HUDEP-2 (cell line): ENCODE measurements at regions not wholly inside any gene's neighbourhood (a gene's known extent, or its start where the extent isn't known, plus 50 kb on each side); places are given as distances from the start of the nearest gene placed in this dataset.
A peak's percentile ranks its signal among the peaks of the same experiment; 100 is the strongest.

Source experiments
- DNase-seq, 76 experiments: peaks; one replicate each; lab custom pipeline; 2025; ENCODE audit not compliant: unreplicated experiment in 76 of 76; lab: John Stamatoyannopoulos, UW

DNA sequence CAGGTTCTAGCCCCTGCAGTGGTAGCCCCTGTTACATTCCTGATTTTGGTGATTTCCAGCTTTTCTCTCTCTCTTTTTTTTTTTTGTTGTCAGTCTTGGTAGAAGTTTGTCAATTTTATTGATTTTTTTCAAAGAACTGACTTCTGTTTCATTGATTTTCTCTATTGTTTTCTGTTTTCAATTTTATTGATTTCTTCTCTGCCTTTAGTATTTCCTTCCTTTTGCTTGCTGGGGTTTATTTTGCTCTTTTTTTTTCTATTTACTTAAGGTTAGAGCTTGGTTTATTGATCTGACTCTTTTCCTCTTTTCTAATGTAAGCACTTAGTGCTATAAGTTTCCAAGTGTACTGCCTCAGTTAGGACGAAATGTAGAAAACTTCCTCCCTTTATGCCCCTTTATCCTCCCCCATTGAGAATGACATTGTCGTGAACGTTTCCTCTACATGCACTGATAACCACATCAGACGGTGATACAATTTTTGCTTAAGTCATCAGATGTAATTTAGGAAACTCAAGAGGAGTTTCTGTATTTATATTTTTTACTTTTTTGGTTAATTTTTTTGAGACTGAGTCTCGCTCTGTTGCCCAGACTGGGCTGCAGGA is 81.1 kb upstream of the HS6ST1 start:
- DNase-seq: no peak

DNA sequence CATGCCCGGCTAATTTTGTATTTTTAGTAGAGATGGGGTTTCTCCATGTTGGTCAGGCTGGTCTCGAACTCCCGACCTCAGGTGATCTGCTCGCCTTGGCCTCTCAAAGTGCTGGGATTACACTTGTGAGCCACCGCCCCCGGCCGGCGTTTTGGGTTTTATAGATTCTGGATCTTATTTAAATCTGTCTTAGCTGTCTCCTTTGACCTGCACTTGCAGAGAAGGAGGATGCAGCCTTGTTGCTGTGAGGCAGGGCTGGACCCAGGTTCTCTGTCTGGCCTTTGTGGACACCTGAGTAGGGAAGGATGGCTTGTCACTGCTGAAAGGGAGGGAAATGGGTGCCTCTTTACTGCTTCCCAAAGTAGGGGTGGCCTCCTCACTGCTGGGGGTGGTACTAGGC is 83.0 kb upstream of the HS6ST1 start:
- no peak for DNase-seq

DNA sequence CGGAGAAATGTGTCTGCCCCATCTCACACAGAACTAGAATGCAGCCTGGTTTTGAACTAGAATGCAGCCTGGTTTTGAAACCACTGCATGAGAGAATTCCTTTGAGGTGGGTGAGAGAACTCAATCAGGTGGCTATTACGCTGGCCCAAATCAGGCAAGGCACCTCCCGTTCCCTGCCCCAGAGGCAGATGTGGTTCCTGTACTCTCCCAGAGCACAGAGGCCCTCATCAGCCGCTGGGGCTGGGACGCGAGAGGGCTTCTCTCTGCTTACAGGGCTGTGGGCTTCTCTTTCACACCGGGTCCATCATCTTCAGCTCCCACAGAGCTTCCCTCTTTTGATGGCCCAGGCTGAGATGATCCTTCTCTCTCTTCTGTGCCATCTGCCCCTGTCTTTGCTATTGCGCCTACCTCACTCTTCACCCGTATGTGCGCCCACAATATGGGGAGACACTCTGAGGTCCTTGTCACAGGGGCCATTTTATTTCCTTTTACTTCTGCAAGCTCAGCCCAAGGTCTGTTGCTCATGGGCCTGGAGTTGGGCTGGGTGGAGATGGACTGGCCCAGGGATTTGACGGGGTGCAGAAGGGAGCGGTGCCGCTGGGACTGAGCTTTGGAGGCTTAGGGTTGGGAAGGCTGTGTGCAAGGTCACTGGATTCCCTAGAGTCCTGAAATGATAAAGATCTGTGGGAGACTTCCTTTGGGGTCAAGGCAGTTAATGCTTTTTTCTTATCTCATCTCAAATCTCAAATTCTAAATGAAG is 84.4 kb upstream of the HS6ST1 start:
- no peak for DNase-seq

DNA sequence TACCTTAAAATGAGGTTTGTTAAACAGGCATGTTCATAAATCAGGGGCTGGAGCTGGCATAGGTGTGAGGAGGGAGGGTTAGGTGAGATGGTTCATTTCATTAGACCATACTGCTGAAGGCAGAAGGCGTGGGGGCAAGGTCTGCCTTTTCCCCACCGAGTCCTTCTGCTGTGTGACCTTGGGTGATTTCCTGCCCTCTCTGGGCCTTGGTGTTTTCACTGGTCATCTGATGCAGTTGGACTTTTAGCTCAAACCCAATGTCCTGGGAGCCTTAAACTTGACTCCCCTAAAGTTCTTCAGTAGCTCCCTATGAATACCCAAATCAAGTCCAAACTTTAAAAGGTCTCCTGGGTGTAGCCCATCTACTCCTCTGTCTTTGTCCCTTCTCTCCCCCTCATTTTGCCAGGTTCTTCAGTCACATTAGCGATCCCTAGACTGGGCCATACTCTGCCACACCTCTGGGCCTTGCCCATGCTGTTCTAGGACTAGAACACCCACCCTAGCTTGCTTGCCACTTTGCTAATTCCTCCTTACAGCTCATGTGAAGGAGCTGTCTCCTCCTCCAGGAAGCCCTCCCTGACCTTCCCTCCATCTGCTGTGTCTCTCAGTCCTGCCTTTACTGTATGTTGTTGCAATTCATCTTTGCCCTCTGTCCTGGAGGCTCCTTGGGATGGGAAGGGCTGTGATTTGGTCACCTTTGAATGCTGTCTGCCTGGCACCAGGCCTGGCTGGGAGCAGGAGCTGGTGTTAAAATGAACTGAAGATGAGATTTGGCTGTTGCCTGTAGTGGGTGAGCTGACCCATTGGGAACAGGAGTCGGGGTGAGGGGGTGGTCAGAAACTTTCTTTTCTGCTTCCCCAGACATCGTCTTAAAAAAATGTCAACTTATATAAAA is 85.4 kb upstream of the HS6ST1 start:
- DNase-seq: no peak

DNA sequence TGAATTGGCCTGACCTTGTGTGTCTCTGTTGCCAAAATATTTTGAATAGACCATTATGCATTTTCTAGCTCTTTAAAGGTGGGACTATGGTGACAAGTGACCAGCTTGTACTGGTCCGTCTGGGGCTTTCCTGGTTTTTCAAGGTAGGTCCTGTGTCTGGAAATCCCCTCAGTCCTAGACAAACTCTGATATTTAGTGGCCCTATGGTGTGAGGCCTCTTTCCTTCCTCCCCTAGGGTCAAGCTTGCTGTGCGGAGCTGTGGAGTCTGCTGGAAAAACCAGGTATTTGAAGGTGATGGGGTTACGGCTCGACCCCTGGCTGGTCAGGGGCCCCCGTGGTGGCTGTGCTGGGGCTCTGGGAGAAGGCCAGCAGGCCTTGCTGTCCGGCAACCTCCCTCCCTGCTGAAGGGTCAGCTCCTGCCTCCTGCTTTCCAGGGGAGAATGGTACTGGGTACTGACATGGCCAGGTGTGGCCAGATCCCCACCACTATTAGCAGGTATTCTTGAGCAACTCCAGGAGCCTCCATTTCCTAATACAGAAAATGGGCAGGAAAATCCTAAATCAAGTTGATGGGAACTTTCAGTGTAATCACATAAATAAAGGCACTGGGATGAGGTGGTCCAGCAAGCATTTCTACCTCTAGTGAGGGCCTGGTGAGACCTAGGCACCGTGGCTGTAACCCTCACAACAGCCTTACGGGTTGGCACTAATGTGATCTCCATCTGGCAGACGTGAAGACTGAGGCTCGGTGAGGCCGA is 86.2 kb upstream of the HS6ST1 start:
- no peak for DNase-seq

DNA sequence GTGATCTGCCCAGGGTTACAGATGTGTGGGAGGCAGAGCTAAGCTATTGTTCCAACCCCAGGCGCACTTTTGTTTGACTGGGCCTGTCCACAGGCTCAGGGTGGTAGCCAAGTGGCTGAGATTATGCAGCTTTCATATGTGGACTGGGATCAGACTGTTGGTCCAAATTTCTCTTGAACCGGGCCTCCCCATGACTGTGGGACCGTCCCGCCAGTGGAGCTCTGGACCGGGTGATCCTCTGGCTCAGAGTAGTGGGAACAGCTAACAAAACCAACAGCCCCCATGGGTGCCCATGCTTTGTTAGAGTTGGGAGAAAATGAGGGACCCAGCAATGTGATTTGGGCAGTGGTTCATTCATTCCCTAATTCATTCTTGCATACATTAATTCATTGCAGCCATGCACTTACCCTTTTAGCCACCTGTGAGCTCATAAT is 86.8 kb upstream of the HS6ST1 start:
- peak in 2 of 76 experiments; percentile 10 to 14 for DNase-seq

DNA sequence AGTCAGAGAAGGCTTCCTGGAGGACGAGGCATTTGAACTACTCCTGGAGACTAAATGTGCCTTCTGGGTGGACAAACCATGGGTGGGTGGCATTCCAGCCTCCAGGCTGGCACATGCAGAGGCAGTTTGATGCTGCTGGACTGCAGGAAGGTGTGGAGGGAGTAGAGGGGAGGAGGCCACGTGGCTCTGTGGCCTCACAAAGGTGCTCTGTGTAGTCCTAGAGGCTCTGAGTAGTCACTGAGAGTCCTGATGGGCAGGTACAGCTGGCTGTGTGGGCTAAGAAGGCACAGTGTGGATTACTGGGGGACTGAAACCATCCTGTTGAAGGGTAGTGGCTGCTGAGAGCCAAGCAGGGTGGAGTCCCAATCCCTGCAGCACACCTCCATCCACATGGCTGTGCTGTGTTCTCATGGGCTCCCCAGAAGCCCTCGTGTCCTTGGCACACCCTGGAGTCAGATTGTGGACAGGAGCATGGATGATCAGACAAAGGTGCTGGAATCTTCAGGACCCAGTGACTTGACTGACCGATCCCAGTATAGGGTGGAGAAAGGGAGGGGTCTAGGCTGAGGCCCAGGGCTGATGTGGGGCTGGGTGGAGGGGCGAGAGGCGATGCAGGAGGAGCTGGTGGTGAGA is 87.4 kb upstream of the HS6ST1 start:
- DNase-seq: no peak

DNA sequence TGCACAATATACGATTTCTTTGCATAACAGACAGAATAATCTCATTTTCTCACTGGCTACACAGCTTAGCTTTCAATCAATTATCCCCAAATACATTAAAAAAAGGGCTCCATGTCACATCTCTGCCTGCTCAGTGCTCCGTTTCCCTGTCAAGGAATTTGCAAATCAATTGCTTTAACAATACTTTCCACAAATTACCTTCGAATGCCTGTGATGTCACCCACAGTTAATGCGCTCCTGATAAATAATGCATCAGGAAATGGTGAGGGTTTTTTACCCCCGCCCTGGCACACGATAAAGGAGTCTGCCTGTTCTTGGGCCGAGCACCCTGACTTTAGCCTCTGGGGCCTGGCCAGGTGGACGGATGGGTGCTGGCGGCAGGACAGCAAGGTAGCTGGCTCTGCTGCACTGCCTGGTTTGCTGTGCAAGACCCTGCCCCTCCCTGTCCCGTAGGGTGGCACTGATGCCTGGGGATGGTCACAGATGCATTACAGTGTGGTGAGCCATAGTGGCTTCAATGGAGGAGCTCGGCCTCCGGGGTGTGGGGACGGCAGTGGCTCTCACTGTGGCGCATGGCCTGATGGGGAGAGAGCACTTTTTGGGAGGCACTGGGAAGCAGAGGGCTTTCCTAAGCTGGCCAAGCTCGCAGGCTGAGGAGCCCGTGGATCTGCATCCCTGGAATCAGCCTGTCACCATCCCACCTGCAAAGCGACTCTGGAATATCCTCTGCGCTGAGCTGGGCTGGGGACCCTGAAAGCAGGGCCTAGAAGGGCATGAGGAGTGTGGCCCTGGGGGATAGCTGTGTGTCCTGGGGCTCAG is 88.3 kb upstream of the HS6ST1 start:
- no peak for DNase-seq

DNA sequence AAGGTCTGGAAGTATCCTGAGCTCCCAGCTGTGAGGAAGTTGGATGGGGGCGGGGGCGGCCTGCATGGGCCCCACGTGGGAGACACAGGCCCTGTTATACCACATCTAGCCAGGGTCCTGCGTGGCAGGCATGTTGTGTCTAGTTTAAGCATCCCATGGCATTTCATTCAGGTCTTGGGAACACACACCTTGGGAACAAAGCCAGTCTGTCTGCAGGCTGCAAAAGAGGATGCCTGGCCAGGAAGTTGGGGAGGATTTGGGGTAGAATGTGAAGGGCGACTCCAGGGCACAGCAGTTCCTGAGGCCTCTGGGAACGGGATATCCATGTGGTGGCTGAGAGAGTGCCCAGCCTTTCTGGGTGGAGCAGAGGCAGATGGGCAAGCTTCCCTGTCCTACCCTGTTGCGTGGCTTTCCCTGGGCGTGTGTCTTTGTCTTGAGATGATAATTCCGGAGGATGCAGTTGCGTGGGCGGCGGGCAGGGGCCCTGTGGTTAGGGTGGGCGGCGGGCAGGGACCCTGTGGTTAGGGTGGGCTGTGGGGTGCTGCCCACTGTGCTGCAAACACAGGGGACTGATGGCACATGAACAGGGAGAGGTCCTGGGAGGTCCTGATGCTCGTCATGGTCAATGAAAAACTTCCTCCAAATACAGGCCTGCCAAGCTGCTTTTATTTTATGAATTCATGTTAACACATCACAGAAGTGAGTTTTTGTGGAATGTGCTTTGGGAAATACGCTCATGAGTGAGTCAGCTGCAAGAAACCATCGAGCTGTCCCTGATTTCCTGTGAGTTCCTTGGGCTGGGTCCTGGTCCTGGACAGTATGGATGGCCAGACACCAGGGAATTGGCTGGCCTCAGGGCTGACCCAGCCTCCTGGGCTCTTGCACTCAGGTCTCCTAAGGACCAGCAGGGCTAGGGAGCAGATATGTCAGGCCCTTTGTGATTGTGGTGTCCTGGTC is 90.0 kb upstream of the HS6ST1 start:
- peak in 21 of 76 experiments; percentile 10 to 67 (median 19) for DNase-seq

DNA sequence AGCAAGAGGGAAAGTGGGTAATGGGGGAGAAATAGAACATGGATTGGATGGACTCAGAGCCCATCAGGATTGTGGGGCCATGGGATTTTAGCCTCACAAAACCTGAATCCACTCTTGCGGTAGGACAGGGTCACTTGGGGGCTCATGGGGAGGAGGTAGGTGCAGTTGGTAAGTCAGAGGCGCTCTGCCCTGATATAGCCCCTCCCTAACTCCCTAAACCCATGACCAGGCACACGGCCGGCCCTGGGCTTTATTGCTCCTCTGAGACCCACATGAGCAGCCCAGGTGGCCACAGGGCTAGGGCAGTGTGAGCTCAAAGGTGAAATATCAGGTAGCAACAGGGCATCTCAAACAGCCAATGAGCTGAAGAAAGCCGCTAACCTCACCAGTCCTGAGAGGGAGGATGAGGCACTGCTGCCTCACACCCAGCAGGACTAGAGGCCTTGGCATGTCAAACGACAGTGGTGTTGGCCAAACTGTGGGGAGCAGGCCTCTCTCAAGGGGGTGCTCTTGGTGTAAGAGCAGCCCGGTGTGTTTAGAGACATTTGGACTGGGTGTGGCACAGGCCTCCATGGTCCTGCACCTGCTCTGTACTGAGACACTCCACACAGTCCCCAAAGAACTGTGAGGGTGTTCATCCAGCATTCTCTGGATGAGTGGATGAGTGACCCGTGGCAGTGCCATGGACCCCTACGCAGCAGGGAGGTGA is 90.8 kb upstream of the HS6ST1 start:
- DNase-seq: no peak

DNA sequence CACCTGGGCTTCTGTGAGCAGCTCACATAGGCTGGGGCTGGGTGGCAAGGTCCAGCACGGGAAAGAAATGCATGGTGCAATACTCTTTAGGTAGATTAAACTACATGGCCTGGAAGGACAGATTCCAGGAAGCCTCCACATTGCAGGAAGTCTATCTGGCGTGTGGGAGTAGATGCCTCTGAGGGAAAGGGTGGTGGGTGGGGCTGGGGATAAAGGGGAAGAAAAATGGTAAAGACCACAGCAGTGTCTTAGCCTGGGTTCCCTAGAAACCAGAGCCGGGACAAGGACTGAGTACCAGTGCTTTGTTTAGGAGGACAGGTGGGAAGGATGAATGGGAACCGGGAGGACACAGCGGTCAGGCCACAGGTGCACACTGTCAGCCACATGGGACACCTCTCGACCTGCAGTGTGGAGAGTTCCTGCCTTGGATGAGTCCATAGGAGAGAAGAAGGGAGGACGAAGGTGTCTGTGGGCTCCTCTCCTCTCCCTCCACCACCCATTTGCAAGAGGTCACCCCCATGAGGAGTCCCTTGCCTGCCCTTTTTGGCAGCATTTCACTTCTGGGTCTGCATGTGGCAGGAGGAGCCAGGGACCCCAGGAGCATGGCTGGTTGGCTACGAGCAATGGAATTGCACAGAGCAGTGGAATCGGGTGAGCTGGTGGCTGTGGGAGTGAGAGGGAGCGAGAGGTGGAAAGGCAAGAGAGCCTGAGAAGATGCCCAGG is 91.5 kb upstream of the HS6ST1 start:
- DNase-seq: no peak

DNA sequence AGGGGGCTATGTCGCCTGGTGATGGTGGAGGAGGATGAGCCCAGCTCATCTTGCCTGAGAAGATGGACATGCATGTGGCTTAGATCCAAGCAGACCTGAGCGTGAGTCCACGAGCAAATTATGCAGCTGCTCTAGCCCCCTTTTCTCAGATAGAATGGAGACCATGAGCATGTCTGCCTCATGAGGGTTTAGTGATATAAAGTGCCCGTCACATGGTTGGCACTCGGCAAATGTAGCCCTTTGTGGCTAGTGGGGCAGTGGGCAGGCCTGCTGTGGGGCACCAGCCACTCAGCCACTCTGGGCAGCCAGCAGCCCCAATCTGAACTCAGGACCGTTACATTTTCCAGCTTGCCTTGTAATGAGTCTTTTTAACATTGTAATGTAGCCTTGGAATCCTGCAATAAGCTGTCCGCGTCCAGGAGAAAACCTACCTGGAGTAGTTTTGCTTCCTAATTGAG is 92.1 kb upstream of the HS6ST1 start:
- DNase-seq: no peak

DNA sequence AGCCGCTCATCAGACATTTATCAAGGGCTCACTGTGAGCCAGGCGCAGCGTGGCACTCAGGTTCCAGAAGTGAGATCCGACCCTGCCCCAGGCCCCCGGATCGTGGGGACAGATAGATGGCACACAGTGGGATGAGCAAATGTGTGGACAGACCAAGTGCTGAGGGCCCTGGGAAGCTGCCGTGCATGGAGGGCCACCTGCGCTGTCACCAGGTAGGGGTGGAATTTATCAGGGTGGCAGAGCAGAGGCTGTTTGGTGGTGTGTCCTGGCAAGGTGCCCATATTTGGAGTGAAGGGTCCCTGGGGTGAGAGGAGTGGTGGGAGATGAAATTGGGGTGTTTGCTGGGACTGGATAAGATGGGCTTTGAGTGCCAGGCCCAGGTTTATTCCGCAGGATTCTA is 92.8 kb upstream of the HS6ST1 start:
- DNase-seq: no peak

DNA sequence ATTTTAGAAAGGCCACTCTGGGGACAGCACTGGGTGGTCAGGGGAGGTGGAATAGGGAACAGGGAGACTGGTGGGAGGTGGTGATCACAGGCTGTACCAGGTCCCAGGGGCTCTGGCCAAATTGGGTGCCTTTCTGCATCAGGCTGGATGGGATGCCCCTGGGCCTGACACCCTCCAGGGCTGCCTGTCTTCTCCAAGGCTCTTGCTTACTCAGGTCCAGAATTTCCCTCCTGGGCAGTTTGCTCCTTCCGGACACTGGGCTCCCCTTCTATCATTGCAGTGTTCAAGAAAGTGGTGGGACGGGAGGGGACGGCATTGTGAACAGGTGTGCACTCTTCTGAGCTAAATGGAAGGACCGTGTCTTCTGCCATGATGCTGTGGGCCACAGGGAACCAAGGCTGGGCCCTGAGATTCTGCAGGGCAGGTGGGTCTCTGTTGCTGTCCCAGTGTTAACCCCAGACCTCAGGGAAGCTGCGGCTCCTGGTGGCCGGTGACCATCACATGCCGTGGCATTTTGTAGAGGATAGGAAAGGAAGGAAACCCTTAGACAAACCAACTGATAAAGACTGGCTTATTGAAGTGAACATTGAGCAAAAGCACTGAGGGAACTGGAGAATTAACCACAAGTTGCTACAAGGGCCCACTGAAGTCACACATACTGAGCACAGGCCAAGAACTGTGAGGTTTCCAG is 93.7 kb upstream of the HS6ST1 start:
- DNase-seq: no peak

DNA sequence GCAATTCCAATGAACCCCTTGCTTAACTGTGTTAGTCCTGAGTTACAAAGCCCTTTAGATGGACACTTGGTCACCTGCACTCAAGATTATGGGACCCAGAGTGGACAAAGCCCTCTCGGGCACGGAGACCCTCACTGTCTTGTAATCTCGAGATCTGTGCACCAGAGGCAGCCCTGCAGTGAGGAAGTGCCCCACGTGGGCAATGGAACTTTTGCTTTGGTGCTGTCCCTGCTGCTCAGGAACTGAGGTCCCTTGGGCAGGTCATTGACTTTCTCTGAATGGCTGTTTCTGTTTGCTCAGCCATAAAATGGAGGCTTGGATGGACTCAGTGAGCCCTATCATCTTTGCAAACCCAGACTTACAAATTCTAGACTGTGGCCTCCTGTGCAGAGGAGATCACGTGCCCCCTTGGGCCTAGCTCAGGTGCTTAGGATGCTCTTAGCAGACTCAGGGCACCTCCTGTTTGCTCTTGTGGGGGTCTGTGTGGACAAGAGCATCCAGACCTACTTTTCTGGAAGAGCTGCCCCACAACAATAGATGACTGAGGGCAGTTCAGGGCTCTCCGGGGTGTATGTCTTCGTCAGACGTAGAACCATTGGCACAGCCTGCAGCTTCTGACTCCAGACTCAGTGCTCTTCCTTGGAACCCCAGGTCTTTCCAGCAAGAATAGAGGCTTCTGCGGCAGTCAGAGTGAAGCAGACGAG is 94.5 kb upstream of the HS6ST1 start:
- DNase-seq: no peak
